ENCODE measurements at regions not wholly inside any gene's neighbourhood (a gene's known extent, or its start where the extent isn't known, plus 50 kb on each side); places are given as distances from the start of the nearest gene placed in this dataset.

- H3K36me3 Mint-ChIP-seq (ENCODE audit: low read depth): no peaks in the 10 kb centered on the region
Observed at GRCh38 chr5:126119887-126120442, 303.2 kb upstream of the GRAMD2B start.

GRCh38 chr5:126120939-126121338 lies 302.3 kb upstream of the GRAMD2B start:
- DNase-seq (ENCODE audit: low read depth, low spot score): no peak

More at GRCh38 chr5:126119887-126120442, 303.2 kb upstream of the GRAMD2B start:
- no peak for DNase-seq (ENCODE audit: low read depth, low spot score)
- TF ChIP-seq CTCF (conservative IDR thresholded peaks at IDR 0.05): no peak
- Mint-ChIP-seq H3K4me1 (peaks cover 18% of the 10 kb centered on the region), H3K4me3 (no peak overlapping the region), H3K27ac (ENCODE audit: unreplicated experiment) (no peak overlapping the region), H3K27me3 (ENCODE audit: low read depth) (no peaks in the 10 kb centered on the region), H3K9me3 (peaks cover 3% of the 10 kb centered on the region)

GRCh38 chr5:126122942-126123341 lies 300.3 kb upstream of the GRAMD2B start:
- no peaks in the 10 kb centered on the region for H3K36me3 Mint-ChIP-seq (ENCODE audit: low read depth)
- no peak overlapping the region for H3K4me3 Mint-ChIP-seq
- TF ChIP-seq CTCF (conservative IDR thresholded peaks at IDR 0.05): no peak
- H3K4me1 Mint-ChIP-seq: peaks cover 27% of the 10 kb centered on the region
- H3K27ac Mint-ChIP-seq (ENCODE audit: unreplicated experiment): no peak overlapping the region
- H3K9me3 Mint-ChIP-seq: no peaks in the 10 kb centered on the region
- DNase-seq (ENCODE audit: low read depth, low spot score): no peak
- H3K27me3 Mint-ChIP-seq (ENCODE audit: low read depth): no peaks in the 10 kb centered on the region

More at GRCh38 chr5:126120939-126121338, 302.3 kb upstream of the GRAMD2B start:
- no peak for TF ChIP-seq CTCF (conservative IDR thresholded peaks at IDR 0.05)
- Mint-ChIP-seq H3K4me1 (peaks cover 23% of the 10 kb centered on the region), H3K27ac (ENCODE audit: unreplicated experiment) (no peak overlapping the region), H3K4me3 (no peak overlapping the region), H3K9me3 (no peaks in the 10 kb centered on the region), H3K27me3 (ENCODE audit: low read depth) (no peaks in the 10 kb centered on the region), H3K36me3 (ENCODE audit: low read depth) (no peaks in the 10 kb centered on the region)

GRCh38 chr5:126124706-126125345 lies 298.4 kb upstream of the GRAMD2B start:
- H3K4me1 Mint-ChIP-seq: peaks cover 30% of the 10 kb centered on the region
- no peak for TF ChIP-seq CTCF (conservative IDR thresholded peaks at IDR 0.05)
- peaks cover 2% of the 10 kb centered on the region for H3K36me3 Mint-ChIP-seq (ENCODE audit: low read depth)
- H3K27me3 Mint-ChIP-seq (ENCODE audit: low read depth): no peaks in the 10 kb centered on the region
- peaks cover 2% of the 10 kb centered on the region for H3K9me3 Mint-ChIP-seq
- no peak overlapping the region for H3K27ac Mint-ChIP-seq (ENCODE audit: unreplicated experiment)
- no peak overlapping the region for H3K4me3 Mint-ChIP-seq
- DNase-seq (ENCODE audit: low read depth, low spot score): no peak

- TF ChIP-seq CTCF (conservative IDR thresholded peaks at IDR 0.05): no peak
- Mint-ChIP-seq H3K27me3 (ENCODE audit: low read depth) (no peaks in the 10 kb centered on the region), H3K4me3 (no peak overlapping the region), H3K4me1 (peaks cover 30% of the 10 kb centered on the region), H3K36me3 (ENCODE audit: low read depth) (peaks cover 2% of the 10 kb centered on the region), H3K9me3 (peaks cover 2% of the 10 kb centered on the region), H3K27ac (ENCODE audit: unreplicated experiment) (no peak overlapping the region)
- DNase-seq (ENCODE audit: low read depth, low spot score): no peak
Observed at GRCh38 chr5:126125407-126125806, 297.8 kb upstream of the GRAMD2B start.

Measured in neural crest cell (in vitro differentiated cells).